ENCODE measurements at regions not wholly inside any gene's neighbourhood (a gene's known extent, or its start where the extent isn't known, plus 50 kb on each side); places are given as distances from the start of the nearest gene placed in this dataset.

DNA sequence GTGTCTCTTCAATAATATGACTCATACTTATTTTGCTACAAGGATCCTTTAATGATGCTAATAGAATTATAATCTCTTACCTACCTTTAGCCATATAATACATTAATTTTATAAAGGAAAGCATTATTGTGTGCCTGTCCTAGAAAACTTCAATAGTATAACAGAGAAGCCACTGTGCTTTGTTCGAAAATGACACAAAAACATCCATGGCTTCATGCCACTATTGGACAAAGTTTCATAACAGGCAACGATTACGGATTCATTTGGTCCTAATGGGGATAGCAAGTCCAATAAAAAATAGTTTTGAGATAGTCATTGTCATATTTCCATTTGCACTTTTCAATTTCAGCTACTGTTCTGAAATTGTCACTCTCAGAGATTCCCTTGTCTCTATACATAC, 52.5 kb upstream of the CCDC150 start:
- TF ChIP-seq POLR2A (IDR thresholded peaks at IDR 0.05) (no peak), CTCF (IDR thresholded peaks at IDR 0.05) (no peak)

Measured in thyroid gland (tissue), 4 donors.